ENCODE measurements at regions not wholly inside any gene's neighbourhood (a gene's known extent, or its start where the extent isn't known, plus 50 kb on each side); places are given as distances from the start of the nearest gene placed in this dataset.

DNA sequence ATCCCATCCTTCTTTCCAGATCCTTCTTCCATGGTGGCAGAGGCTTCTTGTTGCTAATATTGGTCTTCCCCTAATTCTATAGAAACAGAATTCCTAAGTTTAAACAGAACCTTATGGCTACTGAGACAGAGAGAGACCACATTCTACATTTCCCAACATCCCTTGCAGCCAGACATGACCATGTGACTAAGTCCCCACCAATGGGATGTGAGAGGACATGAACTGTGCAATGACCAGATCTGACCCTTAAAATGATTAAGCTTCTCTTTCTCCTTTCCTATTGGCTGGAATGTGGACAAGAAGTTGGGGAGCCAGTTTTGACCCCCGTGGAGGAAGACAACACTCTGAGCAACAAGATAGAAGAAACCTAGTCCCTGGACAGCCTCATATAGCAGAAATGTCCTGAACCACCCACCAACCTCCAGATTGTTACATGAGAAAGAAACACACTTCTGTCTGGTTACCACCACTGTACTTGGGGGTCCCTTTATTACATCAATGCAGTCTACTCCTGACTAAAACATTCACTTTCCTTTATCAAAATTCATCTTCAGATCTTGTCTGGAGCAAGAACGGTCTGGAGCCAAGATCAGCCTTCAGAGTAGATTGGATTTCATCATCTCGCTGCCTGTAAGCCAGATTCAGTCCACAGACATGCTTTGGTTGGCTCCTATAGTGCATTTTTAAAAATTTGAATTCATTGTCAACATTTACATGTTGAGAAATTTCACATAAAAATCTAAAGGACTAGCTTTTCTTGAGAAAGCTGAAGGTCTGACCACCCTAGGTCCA, 183.9 kb downstream of the SHQ1 start:
- DNase-seq (peak in 1 of 3 donors; percentile 38), ATAC-seq (ENCODE audit: insufficient read depth, low FRiP score) (no peak)
- TF ChIP-seq, protein P1, sequence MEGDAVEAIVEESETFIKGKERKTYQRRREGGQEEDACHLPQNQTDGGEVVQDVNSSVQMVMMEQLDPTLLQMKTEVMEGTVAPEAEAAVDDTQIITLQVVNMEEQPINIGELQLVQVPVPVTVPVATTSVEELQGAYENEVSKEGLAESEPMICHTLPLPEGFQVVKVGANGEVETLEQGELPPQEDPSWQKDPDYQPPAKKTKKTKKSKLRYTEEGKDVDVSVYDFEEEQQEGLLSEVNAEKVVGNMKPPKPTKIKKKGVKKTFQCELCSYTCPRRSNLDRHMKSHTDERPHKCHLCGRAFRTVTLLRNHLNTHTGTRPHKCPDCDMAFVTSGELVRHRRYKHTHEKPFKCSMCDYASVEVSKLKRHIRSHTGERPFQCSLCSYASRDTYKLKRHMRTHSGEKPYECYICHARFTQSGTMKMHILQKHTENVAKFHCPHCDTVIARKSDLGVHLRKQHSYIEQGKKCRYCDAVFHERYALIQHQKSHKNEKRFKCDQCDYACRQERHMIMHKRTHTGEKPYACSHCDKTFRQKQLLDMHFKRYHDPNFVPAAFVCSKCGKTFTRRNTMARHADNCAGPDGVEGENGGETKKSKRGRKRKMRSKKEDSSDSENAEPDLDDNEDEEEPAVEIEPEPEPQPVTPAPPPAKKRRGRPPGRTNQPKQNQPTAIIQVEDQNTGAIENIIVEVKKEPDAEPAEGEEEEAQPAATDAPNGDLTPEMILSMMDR (IDR thresholded peaks at IDR 0.05; ENCODE audit: control extremely low read depth, extremely low read depth): no peak
- Histone ChIP-seq H3K9me3 (ENCODE audit: control insufficient read depth in 4 of 4, insufficient read depth in 3 of 4, low read length in 3 of 4) (no peaks in the 10 kb centered on the region), H3K27me3 (ENCODE audit: control insufficient read depth in 3 of 3, insufficient read depth in 3 of 3, low read length in 2 of 3) (no peaks in the 10 kb centered on the region), H3K36me3 (ENCODE audit: control insufficient read depth in 4 of 4, insufficient read depth in 4 of 4, low read length in 4 of 4) (no peaks in the 10 kb centered on the region), H3K4me1 (ENCODE audit: control insufficient read depth in 5 of 5, insufficient read depth in 5 of 5, low read length in 5 of 5) (peaks cover 0 to 2% (median 0%) of the 10 kb centered on the region in 5 donors), H3K9ac (ENCODE audit: insufficient read depth in 1 of 2, low read length in 2 of 2) (no peak overlapping the region), H3K4me3 (no peak overlapping the region), H3K27ac (ENCODE audit: low read depth in 1 of 2, low read length in 1 of 2) (no peak overlapping the region)
- WGBS, 2 donors: 85 to 93% methylated on average over 3 of the region's 3 CpGs

- no peak overlapping the region for H3K4me3 ChIP-seq
- WGBS, 2 donors: 80 to 93% methylated on average over 4 of the region's 4 CpGs
- H3K9ac ChIP-seq (ENCODE audit: insufficient read depth in 1 of 2, low read length in 2 of 2): no peak overlapping the region
- H3K27me3 ChIP-seq (ENCODE audit: control insufficient read depth in 3 of 3, insufficient read depth in 3 of 3, low read length in 2 of 3): no peaks in the 10 kb centered on the region
- TF ChIP-seq, protein P1 (IDR thresholded peaks at IDR 0.05; ENCODE audit: control extremely low read depth, extremely low read depth): no peak
- ATAC-seq (ENCODE audit: insufficient read depth, low FRiP score) (no peak), DNase-seq (no peak)
- H3K9me3 ChIP-seq (ENCODE audit: control insufficient read depth in 4 of 4, insufficient read depth in 3 of 4, low read length in 3 of 4): no peaks in the 10 kb centered on the region
- H3K4me1 ChIP-seq (ENCODE audit: control insufficient read depth in 5 of 5, insufficient read depth in 5 of 5, low read length in 5 of 5): peaks cover 0 to 2% (median 0%) of the 10 kb centered on the region in 5 donors
- H3K27ac ChIP-seq (ENCODE audit: low read depth in 1 of 2, low read length in 1 of 2): no peak overlapping the region
- H3K36me3 ChIP-seq (ENCODE audit: control insufficient read depth in 4 of 4, insufficient read depth in 4 of 4, low read length in 4 of 4): no peaks in the 10 kb centered on the region
Measured at GRCh38 chr3:72663429-72663828, 184.8 kb downstream of the SHQ1 start.

GRCh38 chr3:72661115-72661457, 187.2 kb downstream of the SHQ1 start:
- peaks cover 0 to 2% (median 0%) of the 10 kb centered on the region in 5 donors for H3K4me1 ChIP-seq (ENCODE audit: control insufficient read depth in 5 of 5, insufficient read depth in 5 of 5, low read length in 5 of 5)
- 54 to 67% methylated on average over 2 of the region's 2 CpGs for WGBS, 2 donors
- ATAC-seq (ENCODE audit: insufficient read depth, low FRiP score) (peak; percentile 82), DNase-seq (no peak)
- TF ChIP-seq, protein P1 (IDR thresholded peaks at IDR 0.05; ENCODE audit: control extremely low read depth, extremely low read depth): no peak
- H3K36me3 ChIP-seq (ENCODE audit: control insufficient read depth in 4 of 4, insufficient read depth in 4 of 4, low read length in 4 of 4): no peaks in the 10 kb centered on the region
- H3K4me3 ChIP-seq: no peak overlapping the region
- no peak overlapping the region for H3K9ac ChIP-seq (ENCODE audit: insufficient read depth in 1 of 2, low read length in 2 of 2)
- H3K27me3 ChIP-seq (ENCODE audit: control insufficient read depth in 3 of 3, insufficient read depth in 3 of 3, low read length in 2 of 3): no peaks in the 10 kb centered on the region
- H3K9me3 ChIP-seq (ENCODE audit: control insufficient read depth in 4 of 4, insufficient read depth in 3 of 4, low read length in 3 of 4): no peaks in the 10 kb centered on the region
- no peak overlapping the region for H3K27ac ChIP-seq (ENCODE audit: low read depth in 1 of 2, low read length in 1 of 2)
